Upper lobe of left lung (tissue), 6 donors: ENCODE measurements at regions not wholly inside any gene's neighbourhood (a gene's known extent, or its start where the extent isn't known, plus 50 kb on each side); places are given as distances from the start of the nearest gene placed in this dataset.

ENCODE experiments used
- ATAC-seq, 2 donors: fragments of 200-7000 bp; cut with Tn5 transposase; one replicate each; pipeline ENCODE4 v1.9.1; 2022; ENCODE audit warnings: mild to moderate bottlenecking in 2 of 2, moderate library complexity in 2 of 2; ENCODE audit not compliant: low FRiP score in 2 of 2
- DNase-seq, 2 donors: peaks; one replicate each; pipeline ENCODE4 v3.0.0-alpha.2; 2019 to 2020
- H3K27ac ChIP-seq, 4 donors: fragments of 200-600 bp; sonication (generic); one replicate each; pipeline ENCODE4 v1.5.1; 2016 to 2019
- H3K27me3 ChIP-seq, 4 donors: fragments of 200-600 bp; sonication (generic); one replicate each; pipeline ENCODE4 v1.5.1; 2017 to 2019
- H3K36me3 ChIP-seq, 4 donors: fragments of 200-600 bp; sonication (generic); one replicate each; pipeline ENCODE4 v1.5.1; 2016 to 2019
- H3K4me1 ChIP-seq, 4 donors: fragments of 200-600 bp; sonication (generic); one replicate each; pipeline ENCODE4 v1.5.1; 2018 to 2019
- H3K4me3 ChIP-seq, 4 donors: fragments of 200-600 bp; sonication (generic); one replicate each; pipeline ENCODE4 v1.5.1; 2017 to 2019; ENCODE audit warnings: mild to moderate bottlenecking in 2 of 4, moderate library complexity in 1 of 4
- H3K9me3 ChIP-seq, 4 donors: fragments of 200-600 bp; sonication (generic); one replicate each; pipeline ENCODE4 v1.5.1; 2018 to 2019
- EP300 ChIP-seq, 4 donors: sonication (generic); formaldehyde crosslinking; IDR thresholded peaks; one replicate each; pipeline ENCODE4 v1.5.1; 2017; ENCODE audit warnings: antibody characterized with exemption in 4 of 4, control low read depth in 2 of 4
- POLR2A ChIP-seq, 4 donors: fragments of 450-650 bp; IDR thresholded peaks; one replicate each; pipeline ENCODE4 v1.5.1; 2016 to 2017; ENCODE audit warnings: antibody characterized with exemption in 4 of 4, mild to moderate bottlenecking in 2 of 4
- POLR2AphosphoS5 ChIP-seq, 2 donors: sonication (generic); formaldehyde crosslinking; IDR thresholded peaks; one replicate each; pipeline ENCODE4 v1.5.1; 2017; ENCODE audit warnings: antibody characterized with exemption in 2 of 2
- WGBS, 2 donors: methylation state at CpG; one replicate each; pipeline ENCODE4 v1.1.5; 2017 to 2018; 5-methylcytosine and 5-hydroxymethylcytosine counted together
- TF ChIP-seq, protein P1 (sequence below), 6 experiments: fragments of 450-650 bp in 4 of 6; fragments of 200-600 bp in 2 of 6; sonication (generic) in 2 of 6; IDR thresholded peaks; one replicate each; pipeline ENCODE4 v1.5.1; 2016 to 2019; ENCODE audit warnings: antibody characterized with exemption in 6 of 6
- donor health status: DM: no; HTN: no; CAD: no; lungs with moderate emphysema.
- donor health status: DM: no; HTN: yes; CAD: no; lungs with severe emphysema.

DNA sequence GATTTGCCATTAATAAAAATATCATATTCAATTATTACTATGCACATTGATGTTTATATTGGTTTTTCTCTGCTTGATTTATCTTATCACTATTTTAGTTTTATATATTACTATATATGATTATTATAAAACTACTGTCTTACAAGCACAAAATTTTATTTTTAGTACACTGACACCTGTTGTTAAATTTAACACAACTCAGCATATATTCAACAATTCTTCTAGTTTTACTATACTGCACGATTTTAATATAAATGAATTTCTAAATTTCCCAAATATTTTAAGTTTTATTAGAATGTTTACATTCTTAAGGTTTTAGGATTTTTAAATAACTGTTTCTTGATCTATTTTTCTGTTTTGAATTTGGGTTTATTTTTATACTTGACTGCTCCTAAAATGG, 889.8 kb upstream of the GJE1 start:
- DNase-seq (no peak), ATAC-seq (no peak)
- 50 to 61% methylated on average over 1 of the region's 1 CpG for WGBS, 2 donors
- H3K9me3 ChIP-seq: no peaks in the 10 kb centered on the region
- no peaks in the 10 kb centered on the region for H3K27me3 ChIP-seq
- H3K36me3 ChIP-seq: no peaks in the 10 kb centered on the region
- no peaks in the 10 kb centered on the region for H3K4me1 ChIP-seq
- no peak overlapping the region for H3K27ac ChIP-seq
- H3K4me3 ChIP-seq: no peak overlapping the region
- TF ChIP-seq, protein P1, sequence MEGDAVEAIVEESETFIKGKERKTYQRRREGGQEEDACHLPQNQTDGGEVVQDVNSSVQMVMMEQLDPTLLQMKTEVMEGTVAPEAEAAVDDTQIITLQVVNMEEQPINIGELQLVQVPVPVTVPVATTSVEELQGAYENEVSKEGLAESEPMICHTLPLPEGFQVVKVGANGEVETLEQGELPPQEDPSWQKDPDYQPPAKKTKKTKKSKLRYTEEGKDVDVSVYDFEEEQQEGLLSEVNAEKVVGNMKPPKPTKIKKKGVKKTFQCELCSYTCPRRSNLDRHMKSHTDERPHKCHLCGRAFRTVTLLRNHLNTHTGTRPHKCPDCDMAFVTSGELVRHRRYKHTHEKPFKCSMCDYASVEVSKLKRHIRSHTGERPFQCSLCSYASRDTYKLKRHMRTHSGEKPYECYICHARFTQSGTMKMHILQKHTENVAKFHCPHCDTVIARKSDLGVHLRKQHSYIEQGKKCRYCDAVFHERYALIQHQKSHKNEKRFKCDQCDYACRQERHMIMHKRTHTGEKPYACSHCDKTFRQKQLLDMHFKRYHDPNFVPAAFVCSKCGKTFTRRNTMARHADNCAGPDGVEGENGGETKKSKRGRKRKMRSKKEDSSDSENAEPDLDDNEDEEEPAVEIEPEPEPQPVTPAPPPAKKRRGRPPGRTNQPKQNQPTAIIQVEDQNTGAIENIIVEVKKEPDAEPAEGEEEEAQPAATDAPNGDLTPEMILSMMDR (IDR thresholded peaks at IDR 0.05): no peak
- no peak for TF ChIP-seq EP300 (IDR thresholded peaks at IDR 0.05)
- no peak for TF ChIP-seq POLR2AphosphoS5 (IDR thresholded peaks at IDR 0.05)
- no peak for TF ChIP-seq POLR2A (IDR thresholded peaks at IDR 0.05)

DNA sequence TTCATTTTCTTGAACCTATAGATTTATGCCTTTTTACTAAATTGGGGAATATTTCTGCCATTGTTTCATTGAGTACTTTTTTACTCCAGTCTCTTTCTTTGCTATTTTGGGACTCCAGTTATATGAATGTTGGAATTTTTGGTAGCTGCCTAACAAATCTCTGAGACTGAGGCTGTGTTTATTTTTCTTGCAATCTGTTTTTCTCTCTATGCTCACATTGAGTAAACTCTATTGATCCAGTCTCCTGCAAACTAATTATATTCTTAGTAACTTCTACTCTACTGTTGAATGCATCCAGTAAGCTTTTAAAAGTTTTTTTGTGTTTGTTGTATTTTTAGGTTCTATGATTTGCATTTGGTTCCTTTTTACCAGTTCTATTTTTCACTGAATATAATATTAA, 903.4 kb upstream of the GJE1 start:
- DNase-seq (no peak), ATAC-seq (no peak)
- TF ChIP-seq POLR2A (IDR thresholded peaks at IDR 0.05): no peak
- TF ChIP-seq, protein P1 (IDR thresholded peaks at IDR 0.05): no peak
- no peak for TF ChIP-seq EP300 (IDR thresholded peaks at IDR 0.05)
- TF ChIP-seq POLR2AphosphoS5 (IDR thresholded peaks at IDR 0.05): no peak
- H3K4me1 ChIP-seq: no peaks in the 10 kb centered on the region
- H3K27ac ChIP-seq: no peak overlapping the region
- no peaks in the 10 kb centered on the region for H3K27me3 ChIP-seq
- H3K4me3 ChIP-seq: no peak overlapping the region
- no peaks in the 10 kb centered on the region for H3K36me3 ChIP-seq
- H3K9me3 ChIP-seq: no peaks in the 10 kb centered on the region

DNA sequence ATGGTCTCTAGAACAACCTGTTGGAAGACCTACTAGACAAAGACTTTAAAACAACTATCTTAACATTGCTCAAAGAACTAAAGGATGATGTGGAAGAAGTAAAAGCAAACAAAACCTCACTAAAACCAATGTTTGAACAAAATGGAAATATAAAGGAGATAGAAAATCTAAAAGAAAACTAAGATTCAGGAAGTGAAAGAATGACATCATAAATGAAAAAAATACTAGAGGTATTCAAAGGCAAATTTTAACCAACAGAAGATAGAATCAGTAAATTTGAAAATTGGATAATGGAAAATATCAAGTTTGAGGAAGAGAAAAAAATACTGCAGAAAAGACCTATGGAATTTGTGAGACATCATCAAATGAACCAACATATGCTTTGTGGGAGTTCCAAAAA, 914.1 kb upstream of the GJE1 start:
- DNase-seq (no peak), ATAC-seq (no peak)
- TF ChIP-seq POLR2A (IDR thresholded peaks at IDR 0.05) (no peak), EP300 (IDR thresholded peaks at IDR 0.05) (no peak), POLR2AphosphoS5 (IDR thresholded peaks at IDR 0.05) (no peak)
- TF ChIP-seq, protein P1 (IDR thresholded peaks at IDR 0.05): no peak
- Histone ChIP-seq H3K36me3 (no peaks in the 10 kb centered on the region), H3K4me1 (no peaks in the 10 kb centered on the region), H3K27me3 (no peaks in the 10 kb centered on the region), H3K27ac (no peak overlapping the region), H3K4me3 (no peak overlapping the region), H3K9me3 (peaks cover 0 to 4% (median 0%) of the 10 kb centered on the region in 4 donors)

DNA sequence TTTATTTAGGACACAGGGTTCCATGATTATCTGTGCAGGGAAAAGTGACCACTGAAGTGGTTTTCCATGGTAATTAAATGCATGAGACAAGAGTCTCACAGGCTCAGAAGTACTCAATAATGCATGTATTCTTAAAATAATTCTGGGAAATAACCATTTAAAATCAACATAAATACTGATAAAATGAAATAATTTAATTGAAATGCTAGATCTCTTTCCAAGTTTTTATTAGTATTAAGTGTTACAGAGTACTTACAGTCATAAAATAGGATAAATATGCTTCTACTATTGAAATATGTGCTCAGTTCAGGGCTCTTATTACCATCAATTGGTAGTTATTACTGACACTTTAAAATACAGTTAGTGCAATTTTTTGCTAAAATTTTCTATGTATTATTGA, 916.0 kb upstream of the GJE1 start:
- Histone ChIP-seq H3K4me3 (no peak overlapping the region), H3K36me3 (no peaks in the 10 kb centered on the region), H3K27ac (no peak overlapping the region)

DNA sequence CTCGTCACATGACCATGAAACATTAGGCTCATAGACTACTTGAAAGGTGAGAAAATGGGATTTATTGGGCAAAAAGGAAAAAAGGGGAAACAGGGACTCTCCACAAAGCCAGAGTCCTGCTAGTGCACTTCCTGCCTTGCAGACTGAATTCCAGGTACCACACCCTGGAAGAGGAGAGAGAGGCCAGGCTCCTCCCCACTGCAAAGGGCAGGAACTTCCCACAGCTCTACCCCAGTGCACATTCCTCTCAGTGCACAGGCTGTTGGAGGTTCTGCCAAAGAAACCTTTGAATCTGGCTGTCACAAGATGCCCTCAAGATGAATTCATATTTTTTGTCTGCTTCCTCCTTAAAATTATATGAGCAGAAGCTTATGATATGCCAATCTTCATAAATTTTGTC, 920.4 kb upstream of the GJE1 start:
- H3K27ac ChIP-seq: no peak overlapping the region
- H3K4me1 ChIP-seq: no peaks in the 10 kb centered on the region
- 82 to 83% methylated on average over 1 of the region's 1 CpG for WGBS, 2 donors
- H3K27me3 ChIP-seq: no peaks in the 10 kb centered on the region
- no peak overlapping the region for H3K4me3 ChIP-seq
- DNase-seq: no peak
- H3K36me3 ChIP-seq: no peaks in the 10 kb centered on the region
- H3K9me3 ChIP-seq: no peaks in the 10 kb centered on the region
- no peak for TF ChIP-seq EP300 (IDR thresholded peaks at IDR 0.05)
- no peak for ATAC-seq

More for the DNA sequence above, 916.0 kb upstream of the GJE1 start:
- no peaks in the 10 kb centered on the region for H3K4me1 ChIP-seq
- ATAC-seq (no peak), DNase-seq (no peak)
- TF ChIP-seq EP300 (IDR thresholded peaks at IDR 0.05): no peak
- no peak for TF ChIP-seq POLR2A (IDR thresholded peaks at IDR 0.05)
- TF ChIP-seq, protein P1 (IDR thresholded peaks at IDR 0.05): no peak
- TF ChIP-seq POLR2AphosphoS5 (IDR thresholded peaks at IDR 0.05): no peak
- no peaks in the 10 kb centered on the region for H3K27me3 ChIP-seq
- H3K9me3 ChIP-seq: peaks cover 0 to 4% (median 0%) of the 10 kb centered on the region in 4 donors
